Neural cell (in vitro differentiated cells): ENCODE measurements at regions not wholly inside any gene's neighbourhood (a gene's known extent, or its start where the extent isn't known, plus 50 kb on each side); places are given as distances from the start of the nearest gene placed in this dataset.

Source experiments
- H2AFZ ChIP-seq: fragments of 200-600, 300-800 bp; sonication (generic), shearing (Covaris generic); 2 replicates; pipeline ENCODE4 v1.6.0; 2014; ENCODE audit warnings: low read depth, mild to moderate bottlenecking, antibody characterized with exemption, low read length, moderate library complexity
- H3F3A ChIP-seq: fragments of 200-600 bp; shearing (Covaris generic); 2 replicates; pipeline ENCODE4 v1.6.1; 2016; ENCODE audit warnings: mild to moderate bottlenecking, moderate library complexity, mixed read lengths, antibody characterized with exemption, low read length; ENCODE audit not compliant: insufficient read depth, poor library complexity, severe bottlenecking
- H3K27ac ChIP-seq: fragments of 200-600, 300-800 bp; sonication (generic), shearing (Covaris generic); 2 replicates; pipeline ENCODE4 v1.5.1; 2014; ENCODE audit warnings: mild to moderate bottlenecking, low read length, moderate library complexity
- H3K27me3 ChIP-seq: fragments of 300-800, 200-600 bp; sonication (generic), shearing (Covaris generic); 2 replicates; pipeline ENCODE4 v1.6.0; 2014; ENCODE audit warnings: mild to moderate bottlenecking, low read depth, low read length, moderate library complexity; ENCODE audit not compliant: insufficient read depth
- H3K36me3 ChIP-seq: fragments of 300-800, 200-600 bp; sonication (generic), shearing (Covaris generic); 2 replicates; pipeline ENCODE4 v1.5.1; 2014; ENCODE audit warnings: mild to moderate bottlenecking, antibody characterized with exemption, low read length, moderate library complexity; ENCODE audit not compliant: insufficient read depth
- H3K4me2 ChIP-seq: fragments of 300-800, 200-600 bp; sonication (generic), shearing (Covaris generic); 2 replicates; pipeline ENCODE4 v1.6.0; 2014; ENCODE audit warnings: mild to moderate bottlenecking, low read length
- H3K4me3 ChIP-seq: fragments of 300-800, 200-600 bp; sonication (generic), shearing (Covaris generic); 2 replicates; pipeline ENCODE4 v1.5.1; 2014; ENCODE audit warnings: mild to moderate bottlenecking, low read length, moderate library complexity
- H3K79me2 ChIP-seq: fragments of 200-600 bp; shearing (Covaris generic); replicated peaks from 2 replicates; pipeline ENCODE4 v1.6.0; 2014; ENCODE audit warnings: mild to moderate bottlenecking, low read length, moderate library complexity; ENCODE audit not compliant: insufficient read depth
- H3K9ac ChIP-seq: fragments of 300-800, 200-600 bp; sonication (generic), shearing (Covaris generic); 2 replicates; pipeline ENCODE4 v1.6.1; 2016; ENCODE audit warnings: mild to moderate bottlenecking, low read length, mixed read lengths
- H3K9me2 ChIP-seq: fragments of 200-600 bp; shearing (Covaris generic); 2 replicates; pipeline ENCODE4 v1.6.1; 2016; ENCODE audit warnings: mild to moderate bottlenecking, low read length, mixed read lengths; ENCODE audit not compliant: insufficient read depth
- H3K9me3 ChIP-seq: fragments of 200-600, 300-800 bp; sonication (generic), shearing (Covaris generic); 2 replicates; pipeline ENCODE4 v1.6.1; 2016; ENCODE audit warnings: mild to moderate bottlenecking, mixed run types, low read length, moderate library complexity, mixed read lengths
- H4K20me1 ChIP-seq: fragments of 200-600 bp; shearing (Covaris generic); 2 replicates; pipeline ENCODE4 v1.6.1; 2016; ENCODE audit warnings: mild to moderate bottlenecking, mixed run types; ENCODE audit not compliant: insufficient read depth
- CTCF ChIP-seq: fragments of 450-650 bp; IDR thresholded peaks from 2 replicates; pipeline ENCODE4 v1.5.1; 2014; ENCODE audit warnings: antibody characterized with exemption, mild to moderate bottlenecking, moderate library complexity; ENCODE audit not compliant: poor library complexity, severe bottlenecking
- EP300 ChIP-seq: fragments of 450-650 bp; conservative IDR thresholded peaks from 2 replicates; pipeline ENCODE4 v1.6.1; 2014; ENCODE audit warnings: antibody characterized with exemption, mild to moderate bottlenecking, moderate library complexity; ENCODE audit not compliant: poor library complexity, severe bottlenecking
- EZH2 ChIP-seq: fragments of 200-600, 300-800 bp; shearing (Covaris generic), sonication (generic); IDR thresholded peaks from 2 replicates; pipeline ENCODE4 v1.6.1; 2014; ENCODE audit warnings: antibody characterized with exemption, low read length, borderline replicate concordance, mild to moderate bottlenecking; ENCODE audit not compliant: insufficient read depth, poor library complexity, severe bottlenecking
- MXI1 ChIP-seq: fragments of 450-650 bp; conservative IDR thresholded peaks from 2 replicates; pipeline ENCODE4 v1.6.1; 2014; ENCODE audit warnings: antibody characterized with exemption, mild to moderate bottlenecking; ENCODE audit not compliant: poor library complexity, severe bottlenecking
- POLR2AphosphoS5 ChIP-seq: IDR thresholded peaks from 2 replicates; pipeline ENCODE4 v1.6.1; 2012
- RAD21 ChIP-seq: fragments of 450-650 bp; conservative IDR thresholded peaks from 2 replicates; pipeline ENCODE4 v1.6.1; 2014; ENCODE audit warnings: antibody characterized with exemption, mild to moderate bottlenecking, moderate library complexity
- REST ChIP-seq: IDR thresholded peaks from 2 replicates; pipeline ENCODE4 v1.6.1; 2012; ENCODE audit warnings: borderline replicate concordance
- SMC3 ChIP-seq: fragments of 450-650 bp; conservative IDR thresholded peaks from 2 replicates; pipeline ENCODE4 v1.6.1; 2014; ENCODE audit warnings: antibody characterized with exemption, mild to moderate bottlenecking, moderate library complexity; ENCODE audit not compliant: poor library complexity
- TAF1 ChIP-seq: IDR thresholded peaks from 2 replicates; pipeline ENCODE4 v1.6.1; 2012; ENCODE audit warnings: low read depth

GRCh38 chr16:8109510-8110369, 480.6 kb downstream of the TMEM114 start:
- Histone ChIP-seq H2AFZ (no peak overlapping the region), H3K36me3 (no peaks in the 10 kb centered on the region), H3K4me3 (no peak overlapping the region), H3K9ac (no peak overlapping the region), H3K27me3 (no peaks in the 10 kb centered on the region), H3K4me2 (no peak overlapping the region), H3F3A (no peaks in the 10 kb centered on the region), H4K20me1 (no peaks in the 10 kb centered on the region), H3K9me3 (peaks cover 3% of the 10 kb centered on the region), H3K9me2 (no peaks in the 10 kb centered on the region), H3K79me2 (no peaks in the 10 kb centered on the region), H3K27ac (no peak overlapping the region)
- TF ChIP-seq POLR2AphosphoS5: no peak
- no peak for TF ChIP-seq SMC3
- no peak for TF ChIP-seq TAF1
- no peak for TF ChIP-seq REST
- TF ChIP-seq MXI1: no peak
- TF ChIP-seq RAD21: no peak
- no peak for TF ChIP-seq EZH2
- TF ChIP-seq EP300: no peak
- TF ChIP-seq CTCF: no peak

- Histone ChIP-seq H3F3A (no peaks in the 10 kb centered on the region), H4K20me1 (no peaks in the 10 kb centered on the region), H3K4me3 (no peak overlapping the region), H3K27ac (no peak overlapping the region), H3K27me3 (no peaks in the 10 kb centered on the region), H3K4me2 (no peak overlapping the region), H3K79me2 (no peaks in the 10 kb centered on the region), H3K36me3 (no peaks in the 10 kb centered on the region), H3K9me2 (no peaks in the 10 kb centered on the region), H3K9ac (no peak overlapping the region), H3K9me3 (peaks cover 3% of the 10 kb centered on the region), H2AFZ (no peak overlapping the region)
- TF ChIP-seq MXI1: no peak
- no peak for TF ChIP-seq POLR2AphosphoS5
- TF ChIP-seq RAD21: no peak
Observed at GRCh38 chr16:8108991-8109509, 481.3 kb downstream of the TMEM114 start.
